Stimulated activated CD4-positive, alpha-beta T cell treated with anti-CD3 and anti-CD28 coated beads, TNF-alpha, amount 100 ng/mL, for 4 hours (primary cell): ENCODE measurements at regions not wholly inside any gene's neighbourhood (a gene's known extent, or its start where the extent isn't known, plus 50 kb on each side); places are given as distances from the start of the nearest gene placed in this dataset.
A peak's percentile ranks its signal among the peaks of the same experiment; 100 is the strongest.
"Not testable (repeated sequence)": the region's sequence is repeated elsewhere in the genome, so short reads cannot be mapped to it uniquely, and the experiment has no call there.

Experiments
- DNase-seq, 3 experiments: peaks; one replicate each; pipeline ENCODE4 v3.0.0-alpha.2; 2020; ENCODE audit warnings: low read depth in 3 of 3

DNA sequence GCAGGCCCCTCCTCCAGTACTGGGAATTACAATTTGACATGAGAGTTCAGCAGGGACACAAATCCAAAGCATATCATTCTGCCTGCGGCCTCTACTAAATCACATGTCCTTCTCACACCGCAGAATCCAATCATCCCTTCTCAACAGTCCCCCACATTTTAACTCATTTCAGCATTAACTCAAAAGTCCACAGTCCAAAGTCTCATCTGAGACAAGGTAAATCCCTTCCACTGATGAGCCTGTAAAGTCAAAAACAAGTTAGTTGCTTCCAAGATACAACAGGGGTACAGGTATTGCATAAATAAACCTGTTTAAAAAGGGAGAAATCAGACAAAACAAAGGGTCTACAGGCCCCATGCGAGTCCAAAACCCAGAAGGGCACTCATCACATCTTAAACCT, 64.0 kb downstream of the EBNA1BP2 start:
- DNase-seq: no peak

DNA sequence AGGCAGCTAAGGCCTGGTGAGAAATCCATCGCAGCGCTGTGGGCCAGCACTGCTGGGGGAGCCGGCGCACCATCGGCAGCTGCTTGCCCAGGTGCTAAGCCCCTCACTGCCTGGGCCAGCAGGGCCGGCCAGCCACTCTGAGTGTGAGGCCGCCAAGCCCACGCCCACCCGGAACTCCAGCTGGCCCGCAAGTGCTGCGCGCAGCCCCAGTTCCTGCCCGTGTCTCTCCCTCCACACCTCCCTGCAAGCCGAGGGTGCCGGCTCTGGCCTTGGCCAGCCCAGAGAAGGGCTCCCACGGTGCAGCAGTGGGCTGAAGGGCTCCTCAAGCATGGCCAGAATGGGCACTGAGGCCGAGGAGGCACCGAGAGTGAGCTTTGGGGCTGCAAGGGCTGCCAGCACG, 64.4 kb downstream of the EBNA1BP2 start:
- DNase-seq: no peak

DNA sequence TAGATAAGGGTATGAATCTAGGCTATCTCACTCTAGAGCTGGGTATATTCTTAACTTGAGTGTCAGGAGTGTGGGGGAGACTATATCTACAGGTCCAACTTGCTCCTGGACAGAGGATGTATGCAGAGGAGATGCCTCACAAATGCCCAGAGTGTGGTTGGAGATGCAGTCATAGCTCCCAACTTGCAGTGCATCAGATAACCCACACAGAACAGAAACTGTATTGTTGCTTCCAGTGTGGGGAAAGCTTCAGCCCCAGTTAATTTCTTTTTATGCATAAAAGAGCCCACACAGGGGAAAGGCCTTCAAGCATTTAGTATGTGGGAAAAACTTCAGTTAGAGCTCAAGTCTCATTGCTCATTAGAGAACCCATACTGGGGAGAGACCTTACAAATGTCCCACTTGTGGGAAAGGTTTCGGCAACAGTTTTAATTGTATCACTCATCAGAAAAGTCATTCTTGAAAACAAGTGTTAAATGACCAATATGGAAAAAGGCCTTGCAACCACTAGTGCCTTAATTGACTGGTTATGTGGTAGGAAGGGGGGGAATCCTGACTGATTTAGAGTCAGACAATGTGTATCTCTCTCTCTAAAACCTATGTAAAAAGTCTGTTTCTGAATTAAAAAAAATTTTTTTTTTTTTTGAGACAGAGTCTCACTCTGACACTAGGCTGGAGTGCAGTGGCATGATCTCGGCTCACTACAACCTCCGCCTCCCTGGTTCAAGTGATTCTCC, 67.9 kb downstream of the EBNA1BP2 start:
- no peak for DNase-seq

DNA sequence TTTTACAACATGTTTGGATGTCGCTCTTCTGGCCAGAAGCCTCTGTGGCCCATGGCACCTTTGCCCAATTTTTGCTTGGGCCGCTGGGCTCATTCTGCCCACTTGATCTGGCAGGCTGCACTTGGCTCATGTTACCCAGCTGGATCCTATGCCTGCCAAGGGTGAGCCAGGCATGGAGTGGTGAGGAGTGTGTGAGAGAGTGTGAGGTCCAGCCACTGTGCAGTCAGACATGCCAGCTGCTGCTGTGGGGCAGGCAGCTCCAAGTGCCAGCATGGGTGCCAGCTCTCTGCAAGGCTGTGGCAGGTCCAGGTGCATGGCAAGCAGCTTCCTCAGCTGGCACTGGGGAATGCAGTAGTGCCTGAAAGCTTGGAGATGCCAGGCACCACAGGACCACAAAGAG, 71.0 kb downstream of the EBNA1BP2 start:
- no peak for DNase-seq

DNA sequence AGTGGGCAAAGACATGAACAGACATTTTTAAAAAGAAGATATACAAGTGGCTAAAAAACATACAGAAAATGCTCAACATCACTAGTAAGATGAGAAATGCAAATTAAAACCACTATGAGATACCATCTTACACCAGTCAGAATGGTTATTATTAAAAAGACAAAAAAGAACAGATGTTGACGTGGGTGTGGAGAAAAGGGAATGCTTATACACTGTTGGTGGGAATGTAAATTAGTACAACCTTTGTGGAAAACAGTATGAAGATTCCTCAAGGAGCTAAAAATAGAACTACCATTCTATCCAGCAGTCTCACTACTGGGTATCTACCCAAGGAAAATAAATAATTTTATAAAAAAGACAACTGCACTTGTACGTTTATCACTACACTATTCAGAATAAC, 73.9 kb downstream of the EBNA1BP2 start:
- DNase-seq: no peak

DNA sequence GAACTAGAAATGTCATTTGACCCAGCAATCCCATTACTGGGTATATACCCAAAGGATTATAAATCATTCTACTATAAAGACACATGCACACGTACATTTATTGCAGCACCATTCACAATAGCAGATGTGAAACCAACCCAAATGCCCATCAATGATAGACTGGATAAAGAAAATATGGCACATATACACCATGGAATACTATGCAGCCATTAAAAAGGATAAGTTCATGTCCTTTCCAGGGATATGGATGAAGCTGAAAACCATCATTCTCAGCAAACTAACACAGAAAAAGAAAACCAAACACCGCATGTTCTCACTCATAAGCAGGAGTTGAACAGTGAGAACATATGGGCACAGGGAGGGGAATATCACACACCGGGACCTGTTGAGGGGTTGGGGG, 75.6 kb downstream of the EBNA1BP2 start:
- not testable (repeated sequence) for DNase-seq

DNA sequence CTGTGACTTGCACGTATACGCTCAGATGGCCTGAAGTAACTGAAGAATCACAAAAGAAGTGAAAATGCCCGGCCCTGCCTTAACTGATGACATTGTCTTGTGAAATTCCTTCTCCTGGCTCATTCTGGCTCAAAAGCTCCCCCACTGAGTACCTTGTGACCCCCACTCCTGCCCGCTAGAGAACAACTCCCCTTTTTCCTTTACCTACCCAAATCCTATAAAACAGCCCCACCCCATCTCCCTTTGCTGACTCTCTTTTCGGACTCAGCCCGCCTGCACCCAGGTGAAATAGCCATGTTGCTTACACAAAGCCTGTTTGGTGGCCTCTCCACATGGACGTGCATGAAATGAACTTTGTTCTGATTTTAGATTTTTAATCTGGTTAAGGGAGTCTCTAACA, 81.3 kb downstream of the EBNA1BP2 start:
- DNase-seq: not testable (repeated sequence)

DNA sequence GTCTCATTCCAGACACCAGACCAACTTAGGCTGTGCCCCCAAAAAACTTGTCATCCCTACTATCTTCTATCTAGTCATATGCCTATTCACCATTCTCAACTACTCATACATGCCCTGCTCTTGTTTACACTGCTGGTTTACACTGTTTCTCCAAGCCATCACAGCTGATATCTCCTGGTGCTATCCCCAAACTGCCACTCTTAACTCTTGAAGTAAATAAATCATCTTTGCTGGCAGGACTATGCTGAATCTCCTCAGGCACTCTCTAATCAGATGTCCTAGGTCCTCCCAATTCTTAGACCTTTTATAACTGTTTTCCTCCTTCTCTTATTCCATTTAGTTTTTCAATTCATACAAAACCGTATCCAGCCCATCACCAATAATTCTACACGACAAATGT, 81.9 kb downstream of the EBNA1BP2 start:
- DNase-seq: not testable (repeated sequence)

DNA sequence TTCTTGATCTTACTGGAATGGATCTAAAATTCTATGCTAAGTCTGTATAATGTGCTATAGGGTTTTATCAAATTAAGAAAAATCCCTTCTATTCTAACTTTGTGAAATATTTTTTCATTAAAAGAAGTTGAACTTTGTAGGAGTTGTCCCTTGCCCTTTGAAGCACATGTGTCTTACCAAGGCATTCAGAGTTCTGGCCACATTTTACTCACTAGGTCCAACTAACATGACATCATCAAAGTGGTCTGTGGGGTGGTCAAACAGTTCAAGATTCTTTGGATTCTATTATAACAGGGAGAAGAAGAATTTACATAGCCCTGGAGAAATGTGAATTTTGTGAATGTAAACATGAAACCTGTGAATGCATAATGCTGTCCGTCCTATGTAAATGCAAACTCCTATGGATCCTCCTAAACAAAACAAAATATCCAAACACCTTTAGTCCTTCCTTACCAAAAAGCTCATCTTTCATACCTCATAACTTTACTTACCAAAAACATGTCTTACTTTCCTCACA, 88.7 kb downstream of the EBNA1BP2 start:
- no peak for DNase-seq

DNA sequence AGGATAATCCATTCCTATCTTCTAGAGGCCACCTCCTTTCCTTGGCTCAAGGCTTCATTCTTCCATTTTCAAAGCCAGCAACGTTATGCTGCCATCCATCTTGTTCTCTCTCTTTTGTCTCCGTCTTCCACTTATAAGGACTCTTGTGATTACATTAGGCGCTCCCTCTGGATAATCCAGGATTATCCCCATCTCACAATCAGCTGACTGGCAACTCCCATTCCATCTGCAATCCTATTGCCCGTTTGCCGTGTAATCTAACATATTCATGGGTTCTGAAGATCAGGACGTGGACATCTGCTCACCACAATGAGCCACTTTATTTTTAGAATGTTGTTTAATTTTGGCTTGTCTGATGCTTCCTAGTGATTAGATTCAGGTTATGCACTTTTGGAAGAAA, 89.3 kb downstream of the EBNA1BP2 start:
- no peak for DNase-seq

DNA sequence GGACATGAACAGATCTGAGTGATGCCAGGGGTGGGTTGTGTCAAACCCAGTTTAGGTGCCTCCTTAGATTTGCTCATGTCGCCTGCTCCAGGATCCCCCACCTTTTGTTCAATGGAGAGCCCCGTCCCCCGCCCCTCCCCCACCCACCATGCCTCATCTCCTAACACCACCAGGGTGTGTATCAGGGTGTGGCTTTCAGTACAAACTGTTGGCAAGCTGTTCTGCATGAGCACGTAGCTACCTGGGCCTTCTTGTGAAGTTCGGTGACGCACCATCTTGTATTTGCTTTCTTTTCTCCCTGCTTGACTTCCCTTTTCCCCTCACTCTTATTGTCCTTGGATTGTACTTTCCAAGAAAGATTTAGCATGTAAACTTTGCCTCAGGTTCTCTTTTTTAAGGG, 94.8 kb downstream of the EBNA1BP2 start:
- DNase-seq: no peak

DNA sequence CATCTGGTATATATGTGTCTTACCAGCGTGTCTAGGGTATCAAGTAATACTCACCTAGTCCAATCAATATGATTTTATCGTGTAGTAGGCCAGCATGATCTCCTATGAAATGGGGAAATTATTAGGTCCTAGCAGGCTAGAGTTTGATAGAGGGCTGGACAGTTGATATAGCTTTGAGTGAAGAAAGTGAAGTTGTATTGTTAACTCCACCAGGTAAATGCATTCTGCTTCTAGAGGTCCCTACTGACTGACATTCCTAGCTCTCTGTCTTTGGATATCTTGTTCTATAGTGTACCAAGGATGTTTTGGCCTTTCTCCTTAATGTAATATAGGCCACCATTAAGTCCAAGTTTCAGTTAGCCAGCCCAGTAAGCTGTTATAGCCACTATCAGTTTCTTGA, 97.4 kb downstream of the EBNA1BP2 start:
- DNase-seq: no peak

DNA sequence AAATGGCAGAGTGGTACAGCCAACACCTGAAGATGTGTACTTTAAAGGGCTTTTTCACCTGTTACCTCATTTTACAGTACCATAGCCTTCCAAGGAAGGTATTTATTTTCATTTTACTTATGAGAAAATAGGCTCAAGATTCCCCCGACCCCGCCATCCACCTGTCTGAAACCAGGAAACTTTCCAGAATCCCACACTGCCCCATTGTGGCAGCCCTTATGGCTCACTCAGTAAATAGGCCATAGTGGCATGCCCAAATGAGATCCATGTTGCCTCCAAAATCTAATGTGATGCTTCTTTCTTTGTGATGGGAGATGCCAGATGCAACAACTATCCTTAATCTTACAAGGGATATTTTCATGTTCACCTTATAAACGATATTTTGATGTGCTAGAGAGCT, 97.8 kb downstream of the EBNA1BP2 start:
- DNase-seq: no peak

DNA sequence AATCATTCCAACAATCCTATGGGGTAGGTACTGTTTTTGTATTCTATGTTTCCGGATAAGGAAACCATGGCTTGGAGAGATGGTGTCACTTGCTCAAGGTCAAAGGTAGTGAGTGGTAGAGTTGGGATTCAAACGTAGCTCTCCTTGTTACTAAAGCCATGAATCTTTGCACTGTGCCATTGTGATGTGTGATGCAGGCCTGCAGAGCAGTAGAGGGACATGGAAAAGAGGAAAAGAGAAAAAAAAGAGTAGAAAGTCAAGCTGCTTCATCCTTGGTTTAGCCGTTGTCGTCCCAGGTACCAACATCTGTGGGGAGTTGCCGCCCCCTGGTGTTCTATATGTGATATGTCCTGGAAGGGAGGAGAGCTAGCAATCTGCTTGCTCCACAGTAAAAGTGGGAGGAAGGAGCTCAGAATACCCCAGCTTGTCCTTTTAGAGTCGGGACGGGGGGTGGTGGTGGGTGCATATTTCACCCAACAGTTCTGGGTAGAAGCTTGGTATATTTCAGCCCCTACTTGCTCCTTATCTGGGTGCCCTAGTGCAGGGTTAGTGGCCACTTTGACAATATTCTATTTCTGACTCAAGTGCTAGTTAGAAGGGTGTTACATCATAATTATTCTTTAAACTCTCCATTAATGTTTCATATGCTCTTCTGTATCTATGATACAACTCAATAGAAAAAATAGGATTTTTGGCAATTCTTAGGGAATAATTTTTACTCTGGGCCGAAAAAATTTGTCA, 98.4 kb downstream of the EBNA1BP2 start:
- peak; percentile 35 to 69 (median 54) for DNase-seq

DNA sequence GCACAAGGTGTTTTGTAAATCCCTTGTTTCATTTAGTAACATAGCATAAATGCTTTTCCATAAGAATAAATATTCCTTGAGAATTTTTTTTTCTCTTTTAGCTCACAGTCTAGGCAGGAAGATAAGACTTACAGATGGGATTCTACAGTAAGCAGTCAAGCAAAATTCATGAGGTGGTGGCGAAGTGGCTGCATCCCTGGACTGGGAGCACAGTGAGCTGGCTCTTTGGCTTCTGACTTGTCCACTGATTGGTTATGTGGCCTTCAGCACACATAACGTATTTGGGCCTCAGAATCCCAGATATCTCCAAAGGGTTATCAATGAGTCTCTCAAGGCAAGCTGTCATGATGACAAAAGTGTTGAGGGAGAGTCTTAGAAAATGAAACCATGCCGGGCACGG, 99.8 kb downstream of the EBNA1BP2 start:
- no peak for DNase-seq

DNA sequence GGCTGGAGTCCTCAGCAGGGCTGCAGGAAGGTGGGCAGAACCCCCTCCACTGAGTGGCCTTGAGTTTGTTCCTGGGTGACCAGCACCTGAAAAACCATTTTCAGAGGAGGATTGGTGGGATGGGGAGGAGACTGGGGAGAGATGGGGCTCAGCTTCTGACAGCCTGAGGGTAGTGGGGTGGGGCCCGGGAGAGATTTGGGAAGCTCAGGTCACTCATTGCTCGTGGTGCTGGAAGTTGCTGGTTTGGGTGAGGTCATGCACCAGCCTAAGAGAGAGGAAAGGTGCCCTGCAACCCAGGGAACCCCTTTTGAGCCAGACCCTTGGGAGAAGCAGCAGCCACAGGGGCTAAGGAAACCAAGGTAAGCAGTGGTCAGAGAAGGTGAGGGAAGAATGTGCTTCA, 100.8 kb downstream of the EBNA1BP2 start:
- no peak for DNase-seq

DNA sequence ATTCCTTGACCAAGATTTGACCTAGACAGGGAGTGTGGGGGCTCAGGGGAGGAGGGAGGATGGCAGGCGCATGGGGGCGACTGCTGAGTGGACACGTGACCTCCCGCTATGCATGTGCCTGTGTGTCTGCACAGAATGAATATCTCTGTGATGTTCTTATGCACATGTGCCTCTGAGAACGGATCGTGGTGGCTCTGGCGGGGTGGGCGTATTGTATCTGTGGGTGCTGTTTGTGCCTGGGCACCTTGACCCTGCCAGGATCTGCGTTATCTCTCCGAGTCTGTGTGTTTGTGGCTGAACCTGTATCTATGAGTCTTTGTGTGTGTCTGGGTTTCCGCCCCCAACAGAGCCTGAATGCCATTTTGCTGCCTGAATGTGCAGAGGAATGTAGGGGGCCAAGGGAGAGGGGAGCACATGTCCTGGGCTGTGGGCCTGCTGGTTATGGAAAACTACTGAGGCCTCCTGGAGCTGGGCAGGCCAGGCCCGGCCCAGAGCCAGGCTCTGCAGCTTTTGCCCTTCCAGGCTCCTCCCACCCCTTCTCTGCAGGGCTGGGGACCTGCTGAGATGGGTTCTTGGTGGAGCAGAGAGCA, 102.5 kb downstream of the EBNA1BP2 start:
- DNase-seq: no peak

DNA sequence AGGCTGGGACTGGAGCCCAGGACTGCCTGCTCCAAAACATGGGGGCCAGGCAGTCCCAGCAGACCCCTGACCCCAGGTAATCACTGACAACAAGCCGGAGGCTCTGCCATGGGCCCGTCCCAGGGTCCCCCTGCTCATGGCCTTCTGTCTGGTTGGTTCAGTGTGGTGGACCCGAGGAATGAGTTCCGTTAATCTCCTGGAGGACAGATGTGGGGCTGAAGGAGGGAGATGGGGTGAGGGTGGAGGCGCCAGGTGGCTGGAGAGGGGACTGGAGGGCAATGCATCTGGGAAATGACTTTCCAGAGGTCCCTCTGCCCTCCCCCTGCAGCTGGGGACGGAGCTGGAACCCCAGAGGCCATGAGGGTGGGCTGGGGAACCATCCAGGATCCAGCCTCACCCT, 103.2 kb downstream of the EBNA1BP2 start:
- no peak for DNase-seq

DNA sequence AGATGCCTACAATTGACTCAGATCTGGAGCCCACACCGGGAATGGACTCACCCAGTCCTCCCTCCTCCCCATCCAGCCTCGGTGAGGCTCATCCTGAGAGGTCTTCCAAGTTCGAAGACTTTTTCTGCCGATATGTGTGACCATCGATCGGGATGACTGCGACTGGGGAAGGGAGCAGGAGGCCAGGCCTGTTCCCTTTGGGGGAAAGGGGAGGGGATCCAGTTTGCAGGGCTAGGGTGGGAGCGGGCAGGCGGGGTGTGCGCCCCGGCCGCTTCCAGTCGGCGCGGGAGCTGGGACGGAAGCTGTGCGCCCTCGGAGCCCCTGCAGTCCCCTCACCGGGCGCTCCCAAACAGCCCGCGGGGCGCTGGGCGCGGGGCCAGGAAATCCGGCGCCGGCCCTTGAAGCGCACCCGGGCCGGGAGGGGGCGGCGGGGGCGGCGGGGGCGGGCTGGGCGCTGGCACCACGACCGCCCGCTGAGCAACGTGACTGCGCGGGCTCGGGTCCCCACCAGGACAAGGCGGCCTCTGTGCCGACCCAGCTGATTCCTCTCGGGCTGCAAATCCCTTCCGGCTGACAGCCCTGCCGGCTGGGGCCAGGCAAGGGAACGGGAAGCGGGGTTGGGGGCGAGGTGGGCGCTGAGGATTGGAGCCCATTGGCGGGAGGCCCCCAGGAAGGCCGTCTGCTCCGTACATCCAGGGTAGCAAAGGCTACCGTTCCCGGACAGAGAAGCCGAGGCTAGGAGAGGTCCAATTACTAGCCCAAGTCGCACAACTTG, 103.9 kb downstream of the EBNA1BP2 start:
- DNase-seq: no peak

DNA sequence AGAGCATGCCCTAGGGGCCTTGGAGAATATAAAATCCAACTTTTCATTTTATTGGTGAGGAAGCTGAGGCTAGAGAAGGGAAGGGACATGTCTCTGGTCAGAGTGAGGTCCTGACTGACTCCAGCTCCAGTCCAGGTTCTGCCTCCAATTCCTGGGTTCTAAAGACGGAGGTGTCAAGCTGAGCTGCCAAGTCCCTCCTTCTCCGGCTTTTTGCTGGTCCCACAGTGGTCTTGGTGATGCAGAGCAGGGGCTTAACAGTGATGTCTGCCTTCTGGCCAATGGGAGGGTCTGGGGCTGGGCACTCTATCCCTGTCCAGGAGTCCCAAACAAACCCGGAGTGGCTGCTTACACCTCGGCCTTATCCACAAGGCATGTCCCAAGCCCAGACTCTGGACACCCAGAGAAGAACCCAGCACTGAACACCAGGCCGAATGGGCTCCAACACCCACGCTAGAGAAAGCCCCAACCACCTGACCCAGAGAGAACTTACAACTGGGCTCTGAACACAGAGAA, 104.8 kb downstream of the EBNA1BP2 start:
- DNase-seq: no peak

DNA sequence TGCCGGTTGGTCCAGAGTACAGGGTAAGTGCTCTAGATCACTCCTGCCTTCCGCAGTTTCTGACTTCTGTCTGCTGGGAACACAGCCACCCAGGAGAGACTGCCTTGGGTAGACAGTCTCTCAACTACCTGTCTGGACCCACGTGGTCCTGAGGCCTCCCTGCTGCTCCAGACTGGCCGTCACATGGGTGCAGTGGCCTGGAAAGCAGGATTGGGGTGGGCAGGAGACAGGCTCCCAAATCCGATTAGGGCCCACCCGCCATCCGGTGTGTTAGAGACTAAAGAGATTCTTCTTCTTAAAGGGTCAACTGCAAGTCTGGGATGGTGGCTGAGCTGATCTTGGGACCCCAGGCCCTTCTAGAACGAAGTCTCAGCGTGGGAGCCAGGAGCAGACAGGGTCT, 105.5 kb downstream of the EBNA1BP2 start:
- DNase-seq: no peak
